ENCODE measurements at regions not wholly inside any gene's neighbourhood (a gene's known extent, or its start where the extent isn't known, plus 50 kb on each side); places are given as distances from the start of the nearest gene placed in this dataset.

GRCh38 chr3:67901681-67902080 is 247.3 kb upstream of the SUCLG2 start:
- TF ChIP-seq POLR2A (IDR thresholded peaks at IDR 0.05) (no peak), CTCF (IDR thresholded peaks at IDR 0.05) (no peak)
